H9 (cell line): ENCODE measurements at regions not wholly inside any gene's neighbourhood (a gene's known extent, or its start where the extent isn't known, plus 50 kb on each side); places are given as distances from the start of the nearest gene placed in this dataset.

Source experiments
- DNase-seq: peaks from one replicate; pipeline ENCODE4 v3.0.0-alpha.2; 2017
- H2AFZ ChIP-seq: one replicate; pipeline ENCODE4 v1.6.1; 2013; ENCODE audit warnings: mild to moderate bottlenecking, low read length, control low read depth, moderate library complexity
- H2AK5ac ChIP-seq: 2 replicates; pipeline ENCODE4 v1.6.1; 2013; ENCODE audit warnings: low read length, control low read depth, mixed read lengths; ENCODE audit not compliant: insufficient read length
- H2BK120ac ChIP-seq: one replicate; pipeline ENCODE4 v1.6.1; 2013; ENCODE audit warnings: low read depth, mild to moderate bottlenecking, low read length, control low read depth, inconsistent platforms; ENCODE audit not compliant: poor library complexity, severe bottlenecking
- H2BK12ac ChIP-seq: 2 replicates; pipeline ENCODE4 v1.6.1; 2013; ENCODE audit warnings: low read length, control low read depth, mixed read lengths, low read depth; ENCODE audit not compliant: insufficient read length
- H2BK15ac ChIP-seq: 2 replicates; pipeline ENCODE4 v1.6.1; 2013; ENCODE audit warnings: low read depth, low read length, control low read depth
- H2BK20ac ChIP-seq: one replicate; pipeline ENCODE4 v1.6.1; 2013; ENCODE audit warnings: low read depth, mild to moderate bottlenecking, low read length, control low read depth, inconsistent platforms; ENCODE audit not compliant: poor library complexity, severe bottlenecking
- H2BK5ac ChIP-seq: 2 replicates; pipeline ENCODE4 v1.6.1; 2013; ENCODE audit warnings: low read length, control low read depth, mixed read lengths; ENCODE audit not compliant: insufficient read length
- H3K14ac ChIP-seq: 2 replicates; pipeline ENCODE4 v1.6.1; 2013; ENCODE audit warnings: low read length, control low read depth; ENCODE audit not compliant: insufficient read depth
- H3K18ac ChIP-seq: 2 replicates; pipeline ENCODE4 v1.6.1; 2013; ENCODE audit warnings: low read depth, mild to moderate bottlenecking, mixed read lengths, low read length, control low read depth; ENCODE audit not compliant: insufficient read length
- H3K23ac ChIP-seq: 2 replicates; pipeline ENCODE4 v1.6.1; 2013; ENCODE audit warnings: low read length, control low read depth, mixed read lengths, low read depth; ENCODE audit not compliant: insufficient read length
- H3K23me2 ChIP-seq: 2 replicates; pipeline ENCODE4 v1.6.1; 2013; ENCODE audit warnings: low read depth, mild to moderate bottlenecking, mixed read lengths, low read length, control low read depth; ENCODE audit not compliant: insufficient read length, poor library complexity, severe bottlenecking
- H3K27ac ChIP-seq: 2 replicates; pipeline ENCODE4 v1.5.1; 2013; ENCODE audit warnings: low read length, control low read depth, mixed read lengths, low read depth; ENCODE audit not compliant: insufficient read length
- H3K27me3 ChIP-seq: 2 replicates; pipeline ENCODE4 v1.6.1; 2013; ENCODE audit warnings: low read length, control low read depth, inconsistent platforms; ENCODE audit not compliant: insufficient read depth
- H3K4ac ChIP-seq: 2 replicates; pipeline ENCODE4 v1.6.1; 2013; ENCODE audit warnings: low read depth, mild to moderate bottlenecking, control low read depth, inconsistent platforms, low read length, moderate library complexity
- H3K4me1 ChIP-seq: 2 replicates; pipeline ENCODE4 v1.6.1; 2013; ENCODE audit warnings: low read length, control low read depth, inconsistent platforms; ENCODE audit not compliant: insufficient read depth
- H3K4me2 ChIP-seq: 2 replicates; pipeline ENCODE4 v1.6.1; 2013; ENCODE audit warnings: low read length, control low read depth, mixed read lengths; ENCODE audit not compliant: insufficient read length, insufficient read depth
- H3K56ac ChIP-seq: 2 replicates; pipeline ENCODE4 v1.6.1; 2013; ENCODE audit warnings: low read depth, mild to moderate bottlenecking, mixed read lengths, low read length, control low read depth; ENCODE audit not compliant: insufficient read length
- H3K79me1 ChIP-seq: 2 replicates; pipeline ENCODE4 v1.6.1; 2013; ENCODE audit warnings: low read depth, mild to moderate bottlenecking, moderate library complexity, low read length, control low read depth, inconsistent platforms; ENCODE audit not compliant: insufficient read depth, poor library complexity, severe bottlenecking
- H3K79me2 ChIP-seq: 2 replicates; pipeline ENCODE4 v1.6.1; 2013; ENCODE audit warnings: low read length, control low read depth, inconsistent platforms; ENCODE audit not compliant: insufficient read depth
- H3K9ac ChIP-seq: 2 replicates; pipeline ENCODE4 v1.6.1; 2013; ENCODE audit warnings: low read length, control low read depth, mixed read lengths; ENCODE audit not compliant: insufficient read length; ENCODE audit errors: extremely low read depth
- H3K9me3 ChIP-seq: one replicate; pipeline ENCODE4 v1.6.1; 2013; ENCODE audit warnings: low read depth, low read length, inconsistent platforms; ENCODE audit not compliant: control insufficient read depth
- H3T11ph ChIP-seq: one replicate; pipeline ENCODE4 v1.6.1; 2013; ENCODE audit warnings: mild to moderate bottlenecking, low read length, control low read depth, inconsistent platforms
- H4K20me1 ChIP-seq: one replicate; pipeline ENCODE4 v1.6.1; 2013; ENCODE audit not compliant: control insufficient read depth, insufficient read length, insufficient read depth
- H4K5ac ChIP-seq: 2 replicates; pipeline ENCODE4 v1.6.1; 2013; ENCODE audit warnings: low read depth, mild to moderate bottlenecking, mixed read lengths, low read length, control low read depth; ENCODE audit not compliant: insufficient read length
- H4K8ac ChIP-seq: replicated peaks from 2 replicates; pipeline ENCODE4 v1.6.1; 2013; ENCODE audit warnings: low read length, control low read depth, mixed read lengths, low read depth; ENCODE audit not compliant: insufficient read length
- H4K91ac ChIP-seq: 2 replicates; pipeline ENCODE4 v1.6.1; 2013; ENCODE audit warnings: low read depth, mild to moderate bottlenecking, moderate library complexity, mixed read lengths, low read length, control low read depth; ENCODE audit not compliant: insufficient read length
- H3K27ac Mint-ChIP-seq, 3 experiments: 2 replicates in 2 of 3; 3 replicates in 1 of 3; pipeline ENCODE4 v1.8.0; 2020 to 2021; ENCODE audit warnings: mixed read lengths in 3 of 3, mild to moderate bottlenecking in 1 of 3, moderate library complexity in 1 of 3
- H3K27me3 Mint-ChIP-seq: 2 replicates; pipeline ENCODE4 v1.8.0; 2021; ENCODE audit warnings: low read depth, mild to moderate bottlenecking, moderate library complexity, mixed read lengths
- H3K36me3 Mint-ChIP-seq, 3 experiments: 2 replicates in 2 of 3; 3 replicates in 1 of 3; pipeline ENCODE4 v1.8.0; 2020 to 2021; ENCODE audit warnings: low read depth in 3 of 3, mixed read lengths in 3 of 3; ENCODE audit not compliant: insufficient read depth in 1 of 3
- H3K4me1 Mint-ChIP-seq, 2 experiments: 2 replicates each; pipeline ENCODE4 v1.8.0; 2020; ENCODE audit warnings: mixed read lengths in 2 of 2
- H3K4me3 Mint-ChIP-seq, 2 experiments: 2 replicates in 1 of 2; 3 replicates in 1 of 2; pipeline ENCODE4 v1.8.0; 2020 to 2021; ENCODE audit warnings: mild to moderate bottlenecking in 2 of 2, mixed read lengths in 2 of 2, moderate library complexity in 1 of 2
- H3K9me3 Mint-ChIP-seq, 2 experiments: 2 replicates in 1 of 2; 3 replicates in 1 of 2; pipeline ENCODE4 v1.8.0; 2020; ENCODE audit warnings: mild to moderate bottlenecking in 2 of 2, mixed read lengths in 2 of 2, moderate library complexity in 1 of 2
- WGBS: extraction: QIAGEN DNeasy Blood & Tissue Kit; methylation state at CpG from one replicate; pipeline ENCODE4 v1.1.7; 2013; ENCODE audit warnings: missing lambda C conversion rate, low lambda C conversion rate, mixed read lengths; ENCODE audit not compliant: insufficient read length; ENCODE audit errors: extremely low coverage; 5-methylcytosine and 5-hydroxymethylcytosine counted together
- TF ChIP-seq, protein P1 (sequence below): fragments of 200-600 bp; sonication (generic); conservative IDR thresholded peaks from 3 replicates; pipeline ENCODE4 v1.8.0; 2021; ENCODE audit warnings: antibody characterized with exemption, mild to moderate bottlenecking

- H3K4me1 ChIP-seq = no peaks in the 10 kb centered on the region
- no peak overlapping the region for H4K8ac ChIP-seq
- H3K27ac ChIP-seq = no peak overlapping the region
- H3T11ph ChIP-seq = no peak overlapping the region
- H3K27me3 ChIP-seq = no peaks in the 10 kb centered on the region
- no peak overlapping the region for H2AFZ ChIP-seq
- H2BK5ac ChIP-seq = no peak overlapping the region
- H3K23me2 ChIP-seq = no peaks in the 10 kb centered on the region
- H3K79me2 ChIP-seq = no peaks in the 10 kb centered on the region
- TF ChIP-seq, protein P1, sequence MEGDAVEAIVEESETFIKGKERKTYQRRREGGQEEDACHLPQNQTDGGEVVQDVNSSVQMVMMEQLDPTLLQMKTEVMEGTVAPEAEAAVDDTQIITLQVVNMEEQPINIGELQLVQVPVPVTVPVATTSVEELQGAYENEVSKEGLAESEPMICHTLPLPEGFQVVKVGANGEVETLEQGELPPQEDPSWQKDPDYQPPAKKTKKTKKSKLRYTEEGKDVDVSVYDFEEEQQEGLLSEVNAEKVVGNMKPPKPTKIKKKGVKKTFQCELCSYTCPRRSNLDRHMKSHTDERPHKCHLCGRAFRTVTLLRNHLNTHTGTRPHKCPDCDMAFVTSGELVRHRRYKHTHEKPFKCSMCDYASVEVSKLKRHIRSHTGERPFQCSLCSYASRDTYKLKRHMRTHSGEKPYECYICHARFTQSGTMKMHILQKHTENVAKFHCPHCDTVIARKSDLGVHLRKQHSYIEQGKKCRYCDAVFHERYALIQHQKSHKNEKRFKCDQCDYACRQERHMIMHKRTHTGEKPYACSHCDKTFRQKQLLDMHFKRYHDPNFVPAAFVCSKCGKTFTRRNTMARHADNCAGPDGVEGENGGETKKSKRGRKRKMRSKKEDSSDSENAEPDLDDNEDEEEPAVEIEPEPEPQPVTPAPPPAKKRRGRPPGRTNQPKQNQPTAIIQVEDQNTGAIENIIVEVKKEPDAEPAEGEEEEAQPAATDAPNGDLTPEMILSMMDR = no peak
- peaks cover 7 to 9% of the 10 kb centered on the region in 2 experiments for H3K4me1 Mint-ChIP-seq
- no peak overlapping the region for H3K4me3 Mint-ChIP-seq
- no peak for DNase-seq
- H2BK20ac ChIP-seq = no peak overlapping the region
- H2BK12ac ChIP-seq = no peak overlapping the region
- H4K91ac ChIP-seq = no peak overlapping the region
- H4K5ac ChIP-seq = no peak overlapping the region
- no peaks in the 10 kb centered on the region for H3K36me3 Mint-ChIP-seq
- peaks cover 5% of the 10 kb centered on the region for H3K27me3 Mint-ChIP-seq
- no peaks in the 10 kb centered on the region; a peak in 1 of 5 replicates for H3K9me3 Mint-ChIP-seq
- no peak overlapping the region for H3K27ac Mint-ChIP-seq
- H2AK5ac ChIP-seq = no peak overlapping the region
- H3K4ac ChIP-seq = no peak overlapping the region
- no peaks in the 10 kb centered on the region for H3K79me1 ChIP-seq
- H3K9ac ChIP-seq = no peak overlapping the region
- no CpG with 5 or more reads among the region's 5 CpGs for WGBS
- no peak overlapping the region for H2BK120ac ChIP-seq
- H3K14ac ChIP-seq = no peak overlapping the region
- H3K9me3 ChIP-seq = no peaks in the 10 kb centered on the region
- H3K23ac ChIP-seq = no peak overlapping the region
- H2BK15ac ChIP-seq = no peak overlapping the region
- H4K20me1 ChIP-seq = no peaks in the 10 kb centered on the region
- no peak overlapping the region for H3K56ac ChIP-seq
- H3K4me2 ChIP-seq = no peak overlapping the region
- no peak overlapping the region for H3K18ac ChIP-seq
Measured at GRCh38 chr15:62357431-62357830, 192.3 kb upstream of the C2CD4B start.
